Activated CD4-positive, CD25-positive, alpha-beta regulatory T cell treated with anti-CD3 and anti-CD28 coated beads, Interleukin-2, amount 50 U/mL, for 24 hours (primary cell): ENCODE measurements at regions not wholly inside any gene's neighbourhood (a gene's known extent, or its start where the extent isn't known, plus 50 kb on each side); places are given as distances from the start of the nearest gene placed in this dataset.

Experiments used
- ATAC-seq, 2 donors: fragments of 150-1000 bp; cut with Tn5 transposase; one replicate each; pipeline ENCODE4 v1.10.0; 2021; ENCODE audit warnings: mild to moderate bottlenecking in 1 of 2, moderate library complexity in 1 of 2

DNA sequence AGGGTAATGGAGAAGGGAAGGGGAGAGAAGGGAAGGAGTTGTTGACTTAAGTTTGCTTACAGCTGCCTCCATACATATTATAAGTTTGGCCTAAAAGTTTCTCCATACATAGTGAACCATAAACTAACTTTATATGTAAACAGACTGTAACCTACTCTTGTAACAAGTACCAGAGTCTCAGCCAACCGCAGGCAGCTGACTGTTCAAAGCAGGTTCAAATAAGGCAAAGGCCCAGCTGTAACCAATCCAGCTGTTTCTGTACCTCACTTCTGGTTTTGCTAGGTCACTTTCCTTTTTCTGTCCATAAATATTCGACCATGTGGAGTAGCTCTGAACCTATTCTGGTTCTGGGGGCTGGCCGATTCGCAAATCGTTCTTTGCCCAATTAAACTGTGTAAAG, 591.2 kb downstream of the INSC start:
- ATAC-seq, result no peak

DNA sequence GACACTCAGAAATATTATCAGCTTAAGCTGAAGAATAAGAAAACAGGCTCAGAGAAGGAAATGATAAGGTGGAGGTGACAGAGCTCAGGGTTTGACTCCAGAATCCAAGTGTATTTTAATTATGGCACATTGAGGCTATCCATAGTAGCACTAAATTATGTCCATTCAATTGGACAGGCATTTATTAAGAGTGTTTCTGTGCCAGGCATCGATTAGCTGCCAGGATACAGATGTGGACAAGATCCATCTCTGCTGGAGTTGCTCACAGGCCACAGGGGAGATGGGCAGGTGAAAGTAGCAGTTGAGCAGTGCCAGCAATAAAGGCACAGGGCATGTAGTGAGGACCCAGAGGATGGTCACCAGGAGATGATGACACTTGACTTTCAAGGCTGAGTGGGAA, 592.5 kb downstream of the INSC start:
- ATAC-seq, result no peak

DNA sequence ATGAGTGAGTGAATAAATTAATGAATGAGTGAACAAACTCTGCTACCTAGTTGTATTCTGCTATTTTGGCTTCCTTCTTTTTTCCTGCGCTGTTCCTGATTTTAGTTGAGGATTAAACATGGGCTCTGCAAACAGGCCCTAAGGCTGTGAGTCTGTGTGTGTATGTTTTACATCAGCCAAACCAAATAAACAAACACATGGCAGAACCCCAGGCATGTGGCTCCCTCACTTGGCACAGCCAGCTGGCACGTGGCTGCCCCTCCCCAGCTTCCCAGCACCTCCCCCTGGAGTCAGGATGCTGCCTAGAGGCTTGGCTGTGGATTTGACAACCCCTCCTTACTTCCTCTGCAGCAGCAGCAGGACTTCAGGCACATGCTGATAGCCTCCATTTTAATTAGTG, 593.2 kb downstream of the INSC start:
- ATAC-seq, result no peak

DNA sequence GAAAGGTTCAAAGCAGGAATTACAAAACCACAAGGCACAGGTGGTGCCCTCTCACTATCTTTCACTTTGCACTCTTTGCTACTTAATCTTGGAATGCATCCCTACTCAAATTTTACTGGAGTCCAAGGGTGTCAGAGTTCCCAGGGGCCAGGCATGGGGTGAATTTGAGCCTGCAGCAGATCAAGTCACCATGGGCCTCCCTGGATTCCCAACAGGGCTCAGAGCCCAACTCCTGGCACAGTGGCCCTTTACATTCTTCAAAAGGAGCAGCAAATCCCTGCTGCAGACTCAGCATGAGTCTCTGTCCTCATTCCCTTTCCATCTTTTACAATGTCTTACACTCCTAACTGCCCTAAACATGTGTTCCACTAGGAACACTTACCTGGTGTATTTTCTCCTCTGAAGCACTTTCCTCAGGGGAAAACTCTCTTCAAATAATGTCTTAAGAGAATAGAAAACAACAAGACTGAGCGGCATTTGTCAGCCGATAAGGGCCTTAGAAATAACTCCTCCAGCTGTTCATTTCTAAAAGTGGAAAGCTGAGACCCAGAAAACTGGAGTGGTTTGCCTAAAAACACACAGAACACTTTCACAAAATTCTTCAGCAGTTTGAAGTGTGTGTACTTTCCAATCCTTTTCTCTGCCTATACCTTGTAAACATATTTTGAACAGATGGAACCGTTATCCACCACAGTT, 596.0 kb downstream of the INSC start:
- ATAC-seq, result no peak

DNA sequence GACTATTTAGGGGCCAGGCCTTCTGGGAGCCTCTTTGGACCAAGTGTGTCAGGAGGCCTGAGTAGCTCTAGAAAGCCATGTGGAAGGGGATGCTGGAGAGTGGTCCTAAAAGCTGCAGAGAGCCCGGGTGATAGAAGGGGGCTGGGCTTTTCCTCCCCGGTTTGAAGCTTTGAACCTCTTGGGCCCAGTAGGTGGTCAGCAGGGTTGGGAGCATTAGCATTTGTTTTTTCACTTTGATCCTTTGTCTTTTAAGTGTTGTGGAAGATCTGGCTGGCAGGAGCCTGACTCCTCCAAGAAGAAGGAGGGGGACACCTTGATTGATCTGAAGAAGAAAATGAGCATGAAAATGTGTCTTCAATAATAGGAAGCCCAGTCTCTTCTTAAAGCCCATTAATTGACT, 596.6 kb downstream of the INSC start:
- no peak for ATAC-seq

DNA sequence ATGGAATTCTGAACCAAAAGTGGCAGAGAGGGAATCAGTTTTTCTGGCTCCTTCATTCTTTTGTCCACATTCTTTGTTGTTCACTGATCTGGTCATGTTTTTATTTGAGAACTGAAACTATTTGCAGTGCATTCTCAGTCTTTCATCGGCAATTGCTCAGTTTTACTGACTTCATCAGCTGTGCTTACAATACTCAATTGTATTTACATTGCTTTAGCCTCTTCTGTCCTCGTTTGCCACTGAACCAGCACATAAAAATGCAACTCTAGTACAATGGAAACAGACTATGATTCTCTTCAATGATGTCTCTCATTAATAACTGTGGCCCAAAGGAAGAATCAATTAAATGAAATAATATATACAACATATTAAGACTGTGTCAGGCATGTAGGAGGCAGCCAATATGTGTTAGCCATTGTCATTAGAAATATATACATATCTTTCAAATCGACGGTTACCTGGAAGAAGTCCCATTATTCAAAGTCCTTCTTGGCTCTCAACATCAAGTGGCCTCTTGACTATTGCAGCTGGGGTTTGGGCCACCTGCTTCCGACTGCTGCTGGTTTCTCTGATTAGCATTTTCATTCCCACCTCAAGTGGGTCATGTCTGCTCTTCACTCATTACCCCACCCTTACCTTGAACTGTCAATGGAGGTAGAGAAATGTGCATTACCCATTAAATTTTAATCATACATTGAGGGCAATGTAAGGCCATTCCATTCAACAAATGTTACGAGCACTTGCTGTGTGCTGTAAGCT, 600.1 kb downstream of the INSC start:
- no peak for ATAC-seq

DNA sequence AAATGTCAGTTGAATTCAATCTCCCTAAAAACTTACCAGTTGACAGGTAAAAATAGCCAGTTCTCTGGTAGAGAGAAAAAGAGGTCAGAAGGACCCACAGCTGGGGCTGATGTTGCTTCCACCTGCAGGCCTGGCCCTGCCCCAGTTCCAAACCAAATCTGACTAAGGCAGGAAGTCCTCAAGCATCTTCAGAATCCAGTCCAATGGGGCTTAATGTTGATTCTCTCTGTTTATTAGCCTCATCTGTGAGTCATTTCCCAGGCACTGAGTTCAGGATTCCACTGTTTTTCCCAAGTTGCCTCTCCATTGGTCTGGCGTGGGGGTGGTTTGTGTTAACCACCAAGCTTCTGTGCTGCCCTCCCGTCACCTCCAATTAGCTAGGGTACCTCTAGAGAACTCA, 601.8 kb downstream of the INSC start:
- ATAC-seq, result no peak

DNA sequence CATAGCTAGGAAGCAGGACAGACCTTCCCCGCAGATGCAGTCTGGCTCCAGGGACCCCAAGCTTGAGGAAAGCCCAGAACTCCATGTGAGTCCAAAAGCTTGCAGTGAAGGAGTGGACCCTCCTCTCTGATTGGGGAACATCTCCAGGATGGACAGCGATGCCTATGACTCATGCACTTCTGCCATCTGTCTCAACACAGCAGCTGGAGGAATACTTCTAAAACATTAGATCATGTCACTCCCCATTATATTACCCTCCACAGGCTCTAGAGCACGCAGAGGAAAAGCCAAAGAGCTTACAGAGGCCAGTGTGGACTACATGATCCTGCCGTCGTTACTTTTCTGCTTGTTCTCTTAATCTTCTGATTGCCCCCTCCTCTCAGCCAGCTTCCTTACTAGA, 605.7 kb downstream of the INSC start:
- ATAC-seq, result no peak

DNA sequence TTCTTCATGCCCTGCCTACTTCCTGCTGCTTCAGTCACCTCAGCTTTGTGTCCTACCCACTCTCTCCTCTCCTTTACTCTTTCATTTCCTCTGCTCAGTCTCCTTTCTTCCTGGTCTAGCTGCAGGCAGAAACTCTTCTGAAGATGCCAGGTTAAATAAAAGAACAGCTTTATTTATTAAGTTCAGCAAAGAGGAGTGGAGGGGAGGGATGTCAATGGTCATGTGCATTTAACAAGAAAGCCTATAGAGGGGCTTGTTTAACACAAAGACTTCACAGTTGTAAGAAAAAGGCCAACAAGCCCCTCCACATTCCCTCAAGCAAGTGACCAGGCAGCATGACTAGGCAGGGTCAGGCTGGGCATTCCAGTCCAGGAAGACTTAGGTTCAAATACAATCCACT, 609.2 kb downstream of the INSC start:
- no peak for ATAC-seq

DNA sequence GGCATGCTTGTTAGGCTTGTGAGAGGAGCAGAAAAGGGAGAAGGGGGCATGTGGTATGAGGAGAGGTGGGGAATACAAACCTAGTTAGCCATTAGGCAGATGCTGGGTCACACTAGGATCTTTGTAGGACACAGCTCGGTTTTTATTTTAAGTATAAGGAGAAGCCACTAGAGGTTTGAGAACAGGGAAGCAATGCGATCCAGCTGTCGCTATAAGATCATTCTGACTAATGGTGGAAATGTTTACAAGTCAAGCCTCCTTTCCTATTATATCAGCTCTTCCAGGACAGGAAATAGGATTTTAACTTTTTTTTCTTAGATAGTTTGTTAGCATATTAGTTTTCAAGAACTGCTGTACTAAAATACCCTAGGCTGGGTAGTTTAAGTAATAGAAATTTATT, 609.9 kb downstream of the INSC start:
- ATAC-seq, result no peak

DNA sequence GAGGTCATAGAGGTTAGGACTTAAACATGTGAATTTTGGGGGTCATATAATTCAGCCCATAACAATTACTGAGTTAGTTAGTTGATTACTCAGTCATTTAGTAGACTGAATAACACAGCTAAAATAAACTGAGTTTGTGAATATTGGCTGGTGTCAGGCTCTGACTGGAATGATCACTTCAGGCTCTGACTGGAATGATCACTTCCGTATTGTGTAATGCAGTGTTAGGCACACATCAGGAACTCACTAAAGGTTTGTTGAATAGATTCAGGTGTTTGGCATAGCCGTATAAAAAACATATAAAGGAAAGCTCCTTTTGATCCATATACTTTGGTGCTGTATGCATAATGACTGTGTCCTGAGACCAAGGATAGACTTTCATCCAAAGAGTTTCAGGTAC, 610.5 kb downstream of the INSC start:
- no peak for ATAC-seq

DNA sequence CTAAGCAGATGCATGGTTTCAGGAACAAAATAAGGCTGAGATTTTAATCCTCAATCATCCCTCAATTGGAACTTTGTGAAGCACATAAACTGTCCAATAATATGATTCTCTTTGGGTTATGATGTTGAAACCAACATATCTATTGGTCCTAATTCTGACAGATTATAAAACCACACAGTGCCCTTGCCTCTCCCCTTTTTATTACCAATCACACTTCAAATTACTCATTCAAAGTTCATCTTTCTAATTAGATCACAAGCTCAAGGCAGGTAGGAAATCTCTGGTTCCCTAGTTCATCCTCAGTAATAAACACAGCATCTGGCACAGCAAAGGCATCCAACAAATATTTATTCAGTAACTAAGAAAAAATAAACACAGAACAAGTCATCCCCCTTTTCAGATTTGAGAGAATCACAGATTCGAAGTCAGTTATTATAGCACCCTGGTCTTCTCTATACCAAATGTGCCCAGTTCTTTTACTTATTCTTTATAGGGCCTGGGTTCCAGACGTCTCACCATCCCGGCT, 611.6 kb downstream of the INSC start:
- ATAC-seq, result no peak

DNA sequence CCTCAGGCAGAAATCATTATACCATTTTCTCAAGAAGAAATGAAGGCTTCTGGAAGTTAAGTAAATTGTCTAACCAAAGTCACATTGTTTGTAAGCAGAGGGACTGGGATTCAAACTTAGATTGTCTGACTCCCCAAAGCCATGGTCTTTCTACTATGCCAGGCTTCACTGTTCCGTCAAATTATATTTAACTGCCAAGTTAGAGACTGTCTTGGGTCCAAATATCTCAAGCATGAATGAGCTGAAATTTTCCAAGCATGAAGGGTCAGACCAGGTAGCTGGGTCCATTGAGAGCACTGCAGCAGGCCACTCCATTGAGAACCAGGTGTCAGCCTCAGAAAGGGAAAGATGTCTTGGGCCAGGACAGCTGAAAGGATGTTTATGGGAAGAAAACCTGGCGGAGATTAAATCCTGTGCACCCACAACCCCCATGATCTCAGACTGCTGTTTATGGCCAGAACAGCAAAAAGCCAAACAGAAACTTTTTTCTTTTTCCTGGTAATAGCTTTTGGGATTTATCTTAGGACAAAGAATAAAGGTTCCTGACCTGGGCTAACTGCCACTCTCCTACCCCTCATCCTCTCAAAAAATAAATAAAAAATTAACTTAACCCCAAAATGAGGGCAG, 612.3 kb downstream of the INSC start:
- ATAC-seq, result no peak

DNA sequence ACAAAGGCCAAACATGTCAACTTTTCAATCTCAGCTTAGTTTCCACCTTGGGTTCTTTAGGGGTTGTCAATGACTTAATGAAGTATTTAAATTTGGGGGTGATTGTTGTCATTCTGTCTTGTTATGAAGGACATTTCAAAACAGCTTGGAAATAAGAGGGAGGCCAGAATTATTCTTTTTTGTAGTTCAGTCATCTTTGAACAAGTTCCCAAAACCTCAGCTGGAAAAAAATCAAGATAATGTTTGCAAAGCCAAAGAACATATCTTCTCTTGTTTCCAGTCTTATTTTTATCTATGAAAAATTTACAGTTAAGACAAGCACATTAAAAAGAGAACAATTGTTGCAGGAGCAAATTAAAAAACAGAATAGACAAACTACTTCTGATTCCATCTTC, 612.8 kb downstream of the INSC start:
- no peak for ATAC-seq

DNA sequence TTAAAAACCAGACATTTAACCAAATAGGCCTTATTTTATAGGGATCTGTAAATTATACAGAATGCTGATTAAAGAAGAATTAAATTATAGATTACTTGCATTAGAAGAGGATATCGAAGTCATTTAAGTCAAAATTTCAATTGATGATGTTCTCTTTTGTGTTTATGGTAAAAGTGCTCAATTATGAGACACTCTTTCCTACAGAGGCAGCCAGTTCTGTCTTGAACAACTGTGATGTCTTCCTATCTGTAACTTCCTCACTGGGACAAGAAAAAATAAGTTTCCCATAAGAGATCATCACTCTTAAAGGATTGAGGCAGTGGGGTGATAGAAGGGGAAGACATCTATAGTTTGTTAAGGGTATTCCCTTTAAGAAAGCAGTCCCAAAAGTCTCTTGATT, 613.5 kb downstream of the INSC start:
- no peak for ATAC-seq

DNA sequence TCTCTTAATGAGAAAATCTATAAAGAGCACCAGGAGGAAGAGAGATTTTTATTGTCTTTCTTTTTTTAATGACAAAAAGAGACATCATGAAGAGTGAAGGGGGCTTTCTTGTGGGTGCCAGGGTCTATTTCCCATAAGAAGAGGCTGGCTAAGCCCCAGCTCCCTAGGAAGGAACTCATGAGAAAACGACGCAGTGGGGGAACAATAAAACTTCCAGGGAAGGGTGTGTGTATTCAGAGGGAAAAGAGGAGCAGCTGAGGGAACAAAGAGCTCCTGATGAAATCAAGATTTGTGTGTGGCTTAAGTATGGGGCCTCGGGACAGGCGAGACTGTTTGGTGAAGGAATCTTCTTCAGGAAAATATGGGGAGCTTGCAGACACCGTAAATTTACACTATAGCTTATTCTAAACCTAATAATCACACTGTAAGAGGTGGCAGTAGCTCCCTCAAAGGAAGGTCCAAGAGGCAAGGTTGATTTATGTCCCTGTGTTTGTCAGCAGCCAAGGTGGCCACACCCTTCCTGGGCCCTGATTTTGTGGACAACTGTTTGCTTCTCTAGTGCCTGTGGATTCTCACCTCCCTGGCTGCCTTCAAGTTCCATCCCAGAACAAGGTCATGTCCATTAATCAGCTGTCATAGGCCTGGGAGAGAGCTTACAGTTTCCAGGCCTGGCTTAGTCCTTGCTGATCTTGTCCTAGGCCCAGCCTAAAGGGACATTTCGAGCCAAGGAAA, 615.7 kb downstream of the INSC start:
- ATAC-seq, result no peak

DNA sequence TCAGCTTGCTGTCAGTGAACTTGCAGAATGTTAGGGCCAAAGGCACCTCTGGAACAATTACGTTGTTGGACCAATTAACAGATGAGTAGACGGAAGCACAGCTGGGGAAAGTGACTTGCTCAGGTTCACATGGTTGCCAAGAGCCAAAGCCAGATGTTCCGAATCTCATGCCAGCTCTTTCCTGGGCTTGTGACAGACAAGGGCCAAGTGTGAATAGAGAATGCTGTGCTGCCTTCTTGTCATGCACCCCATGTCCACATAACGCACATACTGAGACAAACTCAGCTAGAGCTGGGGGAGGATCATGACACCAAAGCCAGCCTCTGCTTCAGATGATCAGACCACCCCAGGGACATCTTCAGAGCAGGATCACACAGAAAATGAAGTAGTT, 616.3 kb downstream of the INSC start:
- ATAC-seq, result no peak

DNA sequence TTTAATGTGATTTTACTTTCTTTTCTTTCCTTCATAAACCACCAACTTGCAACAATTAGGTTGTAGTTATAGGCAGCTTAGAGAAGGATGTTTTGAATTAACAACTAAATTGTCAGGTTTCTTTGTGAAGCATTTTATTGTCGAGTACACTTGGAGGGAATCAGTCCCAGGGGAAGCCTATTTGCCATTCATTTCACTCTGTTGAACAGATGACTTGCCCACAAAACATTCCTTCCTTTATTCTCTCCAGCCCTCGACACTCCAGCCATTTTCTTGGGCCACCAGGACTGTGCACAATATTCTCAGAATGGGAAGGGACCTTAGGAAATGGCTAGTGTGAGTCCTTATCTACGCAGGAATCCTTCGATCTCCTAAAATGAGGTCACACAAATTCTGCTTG, 620.6 kb downstream of the SOX6 start:
- no peak for ATAC-seq

DNA sequence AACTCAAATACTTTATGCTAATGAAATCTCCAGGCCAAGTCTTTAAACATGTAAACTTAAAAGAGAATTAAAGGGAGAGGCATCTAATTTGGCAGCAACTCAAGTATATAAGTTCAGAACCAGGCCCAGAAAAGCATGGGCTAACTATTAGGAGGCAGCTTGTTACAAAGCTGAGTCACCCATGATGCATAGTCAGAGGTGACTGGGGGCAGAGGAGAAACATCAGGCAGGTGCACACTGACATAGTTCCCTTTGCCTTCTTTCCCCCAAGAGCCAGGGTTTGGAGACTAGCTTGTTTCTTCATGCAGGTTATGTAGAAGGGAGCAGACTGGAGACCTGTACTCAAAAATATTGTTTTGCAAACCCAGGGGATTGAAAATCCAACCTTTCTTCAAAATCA, 619.0 kb downstream of the SOX6 start:
- no peak for ATAC-seq

DNA sequence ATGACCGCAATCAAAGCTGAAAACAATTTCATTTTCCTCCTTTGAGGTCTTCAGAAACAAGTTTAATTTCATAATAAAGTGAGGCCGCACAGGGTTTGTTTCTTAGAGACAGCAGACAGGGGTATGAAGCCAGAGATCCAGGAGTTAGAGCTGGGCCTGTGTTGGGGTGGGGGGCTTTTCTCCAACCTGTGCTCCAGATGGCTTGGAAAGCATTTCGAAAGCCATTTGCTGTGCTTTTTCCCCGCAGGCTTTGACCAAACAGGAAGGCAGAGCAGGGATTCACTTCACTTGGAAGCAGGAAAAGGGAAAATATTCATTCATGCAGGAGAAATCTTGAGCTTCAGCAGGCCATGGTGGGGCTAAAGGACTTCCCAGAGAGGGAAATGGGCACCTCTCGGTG, 617.4 kb downstream of the SOX6 start:
- ATAC-seq, result no peak

DNA sequence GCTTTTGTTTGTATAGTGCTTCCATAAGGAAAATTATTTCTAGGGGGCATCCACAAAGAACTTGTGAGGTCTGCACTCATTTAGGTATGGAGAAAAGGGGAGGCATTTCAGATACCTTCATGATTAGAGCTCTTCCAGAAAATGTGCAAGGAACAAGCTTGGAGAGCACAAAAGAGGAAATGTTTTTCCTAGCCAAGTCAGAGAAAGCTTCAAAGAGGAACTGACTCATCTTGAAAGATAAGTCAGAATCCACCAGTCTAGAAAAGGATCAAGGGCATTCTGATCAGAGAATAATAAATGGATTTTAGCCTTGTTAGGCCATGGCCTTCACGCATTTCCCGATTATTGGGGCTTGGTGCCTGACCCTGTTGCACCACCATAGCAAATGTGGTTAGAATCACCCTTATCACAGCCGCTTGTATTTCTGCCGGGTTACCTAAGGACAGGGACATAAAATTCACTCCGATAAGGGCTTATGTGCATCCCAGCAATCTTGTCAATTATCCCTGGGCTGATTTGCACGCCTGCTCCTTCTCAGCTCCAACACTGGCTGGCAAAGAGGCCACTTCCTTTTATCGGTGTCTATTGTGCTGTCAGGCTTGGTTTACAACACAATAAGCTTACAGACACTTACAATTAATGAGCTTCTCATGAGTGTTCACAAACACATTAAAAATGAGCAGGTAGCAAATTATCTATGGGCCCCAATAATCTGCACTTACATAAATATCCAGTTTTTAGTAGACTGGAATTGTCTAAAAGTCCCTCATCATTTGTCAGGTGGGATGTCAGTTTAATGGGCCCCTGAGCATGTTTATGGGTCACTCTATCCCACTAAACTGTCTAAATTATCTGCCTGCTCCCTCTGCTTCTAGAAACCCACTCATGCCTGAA, 613.5 kb downstream of the SOX6 start:
- no peak for ATAC-seq

DNA sequence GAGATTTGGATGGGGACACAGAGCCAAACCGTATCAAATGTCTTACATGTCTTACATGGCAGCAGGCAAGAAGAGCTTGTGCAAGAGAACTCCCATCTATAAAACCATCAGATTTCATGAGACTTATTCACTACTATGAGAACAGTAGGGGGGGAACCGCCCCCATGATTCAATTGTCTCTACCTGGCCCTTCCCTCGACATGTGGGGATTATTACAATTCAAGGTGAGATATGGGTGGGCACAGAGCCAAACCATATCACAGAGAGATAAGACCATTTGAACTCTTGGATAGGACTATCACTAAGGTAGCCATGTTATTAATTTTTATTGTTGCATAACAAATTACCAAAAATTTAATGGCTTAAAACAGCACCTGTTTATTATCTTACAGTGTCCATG, 611.7 kb downstream of the SOX6 start:
- ATAC-seq, result no peak
